ENCODE measurements at regions not wholly inside any gene's neighbourhood (a gene's known extent, or its start where the extent isn't known, plus 50 kb on each side); places are given as distances from the start of the nearest gene placed in this dataset.

DNA sequence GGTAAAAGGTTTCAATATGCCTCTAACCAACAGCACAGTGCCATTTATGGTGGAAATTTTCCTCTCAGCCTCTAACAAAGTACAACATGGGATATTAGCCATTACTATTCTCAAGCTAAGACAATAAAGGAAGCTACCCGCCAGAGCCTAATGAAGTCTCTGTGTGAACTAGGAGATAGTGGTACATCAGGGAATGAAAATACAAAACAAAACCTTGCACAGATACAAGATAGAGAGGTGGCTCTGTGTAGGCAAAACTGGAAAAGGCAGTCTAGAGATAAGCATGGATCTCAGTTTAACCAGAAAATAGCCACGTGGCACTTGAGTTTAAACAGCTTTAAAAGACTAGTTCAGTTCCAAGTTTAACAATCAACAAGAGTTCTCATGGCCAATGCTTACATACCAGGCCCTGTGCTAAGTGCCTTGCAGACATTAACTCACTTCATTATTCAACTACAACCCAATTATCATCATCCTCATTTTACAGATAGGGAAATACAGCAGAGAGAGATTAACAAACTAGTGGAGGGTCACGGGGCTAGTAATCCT, 279.3 kb downstream of the IGSF11 start:
- TF ChIP-seq, protein P1, sequence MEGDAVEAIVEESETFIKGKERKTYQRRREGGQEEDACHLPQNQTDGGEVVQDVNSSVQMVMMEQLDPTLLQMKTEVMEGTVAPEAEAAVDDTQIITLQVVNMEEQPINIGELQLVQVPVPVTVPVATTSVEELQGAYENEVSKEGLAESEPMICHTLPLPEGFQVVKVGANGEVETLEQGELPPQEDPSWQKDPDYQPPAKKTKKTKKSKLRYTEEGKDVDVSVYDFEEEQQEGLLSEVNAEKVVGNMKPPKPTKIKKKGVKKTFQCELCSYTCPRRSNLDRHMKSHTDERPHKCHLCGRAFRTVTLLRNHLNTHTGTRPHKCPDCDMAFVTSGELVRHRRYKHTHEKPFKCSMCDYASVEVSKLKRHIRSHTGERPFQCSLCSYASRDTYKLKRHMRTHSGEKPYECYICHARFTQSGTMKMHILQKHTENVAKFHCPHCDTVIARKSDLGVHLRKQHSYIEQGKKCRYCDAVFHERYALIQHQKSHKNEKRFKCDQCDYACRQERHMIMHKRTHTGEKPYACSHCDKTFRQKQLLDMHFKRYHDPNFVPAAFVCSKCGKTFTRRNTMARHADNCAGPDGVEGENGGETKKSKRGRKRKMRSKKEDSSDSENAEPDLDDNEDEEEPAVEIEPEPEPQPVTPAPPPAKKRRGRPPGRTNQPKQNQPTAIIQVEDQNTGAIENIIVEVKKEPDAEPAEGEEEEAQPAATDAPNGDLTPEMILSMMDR (IDR thresholded peaks at IDR 0.05; ENCODE audit: low read depth, low read length): no peak
- no peak for TF ChIP-seq POLR2A (IDR thresholded peaks at IDR 0.05; ENCODE audit: extremely low read depth, insufficient read length)
- TF ChIP-seq, protein P2, sequence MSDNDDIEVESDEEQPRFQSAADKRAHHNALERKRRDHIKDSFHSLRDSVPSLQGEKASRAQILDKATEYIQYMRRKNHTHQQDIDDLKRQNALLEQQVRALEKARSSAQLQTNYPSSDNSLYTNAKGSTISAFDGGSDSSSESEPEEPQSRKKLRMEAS (IDR thresholded peaks at IDR 0.05; ENCODE audit: low read depth, low read length): no peak
